HEK293 (cell line): ENCODE measurements at regions not wholly inside any gene's neighbourhood (a gene's known extent, or its start where the extent isn't known, plus 50 kb on each side); places are given as distances from the start of the nearest gene placed in this dataset.

Source experiments
- ATF2 ChIP-seq: fragments of 450-650 bp; formaldehyde crosslinking; IDR thresholded peaks from 2 replicates; pipeline ENCODE4 v1.5.1; 2016; ENCODE audit warnings: missing biosample characterization, missing genetic modification characterization, low read depth
- CTCF ChIP-seq: fragments of 450-650 bp; formaldehyde crosslinking; IDR thresholded peaks from 2 replicates; pipeline ENCODE4 v1.5.1; 2016; ENCODE audit warnings: missing biosample characterization, missing genetic modification characterization
- GLI4 ChIP-seq: fragments of 450-650 bp; formaldehyde crosslinking; IDR thresholded peaks from 2 replicates; pipeline ENCODE4 v1.5.1; 2016; ENCODE audit warnings: missing biosample characterization, missing genetic modification characterization
- GLIS2 ChIP-seq: fragments of 450-650 bp; formaldehyde crosslinking; IDR thresholded peaks from 2 replicates; pipeline ENCODE4 v1.5.1; 2016; ENCODE audit warnings: missing biosample characterization, missing genetic modification characterization
- KLF16 ChIP-seq: fragments of 450-650 bp; formaldehyde crosslinking; IDR thresholded peaks from 2 replicates; pipeline ENCODE4 v1.5.1; 2017; ENCODE audit warnings: missing biosample characterization, missing genetic modification characterization
- YY1 ChIP-seq: fragments of 450-650 bp; formaldehyde crosslinking; IDR thresholded peaks from 2 replicates; pipeline ENCODE4 v1.5.1; 2018; ENCODE audit warnings: missing biosample characterization, missing genetic modification characterization
- YY2 ChIP-seq: fragments of 450-650 bp; formaldehyde crosslinking; IDR thresholded peaks from 2 replicates; pipeline ENCODE4 v1.5.1; 2016; ENCODE audit warnings: missing biosample characterization, missing genetic modification characterization
- ZFP69B ChIP-seq: fragments of 450-650 bp; formaldehyde crosslinking; IDR thresholded peaks from 2 replicates; pipeline ENCODE4 v1.5.1; 2016; ENCODE audit warnings: missing biosample characterization, missing genetic modification characterization
- ZNF132 ChIP-seq: fragments of 450-650 bp; formaldehyde crosslinking; IDR thresholded peaks from 2 replicates; pipeline ENCODE4 v1.5.1; 2017; ENCODE audit warnings: missing biosample characterization, missing genetic modification characterization, borderline replicate concordance
- ZNF274 ChIP-seq, 2 experiments: fragments of 200-500 bp in 1 of 2; fragments of 450-650 bp in 1 of 2; sonication (Bioruptor generic) in 1 of 2; formaldehyde crosslinking in 1 of 2; IDR thresholded peaks; 2 replicates each; pipeline versions ENCODE4 v1.5.1 to v1.6.1; 2014 to 2016; ENCODE audit warnings: borderline replicate concordance in 1 of 2, inconsistent platforms in 1 of 2, low read length in 1 of 2, missing biosample characterization in 1 of 2, missing genetic modification characterization in 1 of 2
- ZNF398 ChIP-seq: fragments of 450-650 bp; formaldehyde crosslinking; IDR thresholded peaks from 2 replicates; pipeline ENCODE4 v1.5.1; 2017; ENCODE audit warnings: missing biosample characterization, missing genetic modification characterization
- ZNF560 ChIP-seq: fragments of 450-650 bp; formaldehyde crosslinking; IDR thresholded peaks from 2 replicates; pipeline ENCODE4 v1.5.1; 2017; ENCODE audit warnings: missing biosample characterization, missing genetic modification characterization, borderline replicate concordance
- ZNF621 ChIP-seq: fragments of 450-650 bp; formaldehyde crosslinking; IDR thresholded peaks from 2 replicates; pipeline ENCODE4 v1.5.1; 2017; ENCODE audit warnings: missing biosample characterization, missing genetic modification characterization
- ZNF768 ChIP-seq: fragments of 450-650 bp; formaldehyde crosslinking; IDR thresholded peaks from 2 replicates; pipeline ENCODE4 v1.5.1; 2018; ENCODE audit warnings: missing biosample characterization, mild to moderate bottlenecking, missing genetic modification characterization

- TF ChIP-seq ZFP69B = no peak
- no peak for TF ChIP-seq ZNF274 (IDR thresholded peaks at IDR 0.05; ENCODE audit: low read length)
- no peak for TF ChIP-seq ZNF274 (tag by site-specific recombination; IDR thresholded peaks at IDR 0.05; ENCODE audit: borderline replicate concordance)
- no peak for TF ChIP-seq ZNF621
- no peak for TF ChIP-seq ZNF132 (tag by site-specific recombination)
- no peak for TF ChIP-seq ATF2
- no peak for TF ChIP-seq ZNF398 (tag by site-specific recombination)
- no peak for TF ChIP-seq GLIS2 (tag by site-specific recombination)
- no peak for TF ChIP-seq ZNF768 (tag by site-specific recombination)
- no peak for TF ChIP-seq YY1 (tag by site-specific recombination)
- TF ChIP-seq CTCF (tag by site-specific recombination) = no peak
- no peak for TF ChIP-seq GLI4 (tag by site-specific recombination)
- no peak for TF ChIP-seq ZNF560 (tag by site-specific recombination)
- no peak for TF ChIP-seq YY2 (tag by site-specific recombination)
- no peak for TF ChIP-seq KLF16 (tag by site-specific recombination)
Observed at GRCh38 chr5:111932199-111932598, 175.2 kb upstream of the NREP start.
